ENCODE measurements at regions not wholly inside any gene's neighbourhood (a gene's known extent, or its start where the extent isn't known, plus 50 kb on each side); places are given as distances from the start of the nearest gene placed in this dataset.
A peak's percentile ranks its signal among the peaks of the same experiment; 100 is the strongest.

DNA sequence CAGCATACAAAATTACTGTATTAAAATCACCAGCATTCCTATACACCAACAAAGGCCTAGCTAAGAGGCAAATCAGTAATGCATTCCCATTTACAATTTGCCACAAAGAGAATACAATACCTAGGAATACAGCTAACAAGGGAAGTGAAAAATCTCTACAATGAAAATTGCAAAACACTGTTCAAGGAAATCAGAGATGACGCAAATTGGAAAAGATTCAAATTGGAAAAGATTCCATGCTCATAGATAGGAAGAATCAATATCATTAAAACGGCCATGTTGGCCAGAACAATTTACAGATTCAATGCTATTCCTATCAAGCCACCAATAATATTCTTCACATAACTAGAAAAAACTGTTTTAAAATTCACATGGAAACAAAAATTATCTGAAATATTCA, 123.0 kb upstream of the ANO5 start:
- no peaks in the 10 kb centered on the region for H3K9me3 ChIP-seq
- no peak overlapping the region for H3K4me3 ChIP-seq
- H3K4me1 ChIP-seq = no peaks in the 10 kb centered on the region
- TF ChIP-seq POLR2A (IDR thresholded peaks at IDR 0.05) (no peak), CTCF (IDR thresholded peaks at IDR 0.05 in 4 of 5, conservative IDR thresholded peaks at IDR 0.05 in 1 of 5) (no peak)
- ATAC-seq (no peak), DNase-seq (no peak)
- H3K27ac ChIP-seq = no peak overlapping the region
- H3K27me3 ChIP-seq = no peaks in the 10 kb centered on the region
- no peaks in the 10 kb centered on the region for H3K36me3 ChIP-seq
- in situ Hi-C loops (cut with MboI; ENCODE audit: low sequenced_read_pairs in 4 of 4) = no loop called here
- intact Hi-C loops (cut with DNase I; ENCODE audit: low total_unique reads) = no loop called here

- TF ChIP-seq POLR2A (IDR thresholded peaks at IDR 0.05) (no peak), CTCF (IDR thresholded peaks at IDR 0.05 in 4 of 5, conservative IDR thresholded peaks at IDR 0.05 in 1 of 5) (no peak)
- no peak overlapping the region for H3K27ac ChIP-seq
- H3K4me3 ChIP-seq = no peak overlapping the region
- no peak for ATAC-seq
- peaks cover 3 to 14% of the 10 kb centered on the region in 2 donors for H3K4me1 ChIP-seq
- no peak for DNase-seq
- intact Hi-C loops (cut with DNase I; ENCODE audit: low total_unique reads) = no loop called here
- no peaks in the 10 kb centered on the region for H3K27me3 ChIP-seq
- no peaks in the 10 kb centered on the region for H3K9me3 ChIP-seq
- in situ Hi-C loops (cut with MboI; ENCODE audit: low sequenced_read_pairs in 4 of 4) = no loop called here
- H3K36me3 ChIP-seq = no peaks in the 10 kb centered on the region
Measured at GRCh38 chr11:22076271-22076930, 116.5 kb upstream of the ANO5 start.

- ATAC-seq = no peak
- no peak overlapping the region for H3K4me3 ChIP-seq
- H3K27ac ChIP-seq = no peak overlapping the region
- in situ Hi-C loops (cut with MboI; ENCODE audit: low sequenced_read_pairs in 4 of 4) (no loop called here), intact Hi-C loops (cut with DNase I; ENCODE audit: low total_unique reads) (no loop called here)
- H3K9me3 ChIP-seq = no peaks in the 10 kb centered on the region
- TF ChIP-seq POLR2A (IDR thresholded peaks at IDR 0.05) (no peak), CTCF (IDR thresholded peaks at IDR 0.05 in 4 of 5, conservative IDR thresholded peaks at IDR 0.05 in 1 of 5) (no peak)
- no peaks in the 10 kb centered on the region for H3K36me3 ChIP-seq
- DNase-seq = no peak
- peaks cover 3 to 14% of the 10 kb centered on the region in 2 donors for H3K4me1 ChIP-seq
- no peaks in the 10 kb centered on the region for H3K27me3 ChIP-seq
Measured at GRCh38 chr11:22078063-22078462, 114.8 kb upstream of the ANO5 start.

GRCh38 chr11:22079133-22079872, 113.6 kb upstream of the ANO5 start:
- in situ Hi-C loops (cut with MboI; ENCODE audit: low sequenced_read_pairs in 4 of 4) = no loop called here
- peaks cover 12 to 19% of the 10 kb centered on the region in 2 donors for H3K4me1 ChIP-seq
- intact Hi-C loops (cut with DNase I; ENCODE audit: low total_unique reads) = no loop called here
- H3K4me3 ChIP-seq = no peak overlapping the region
- DNase-seq = peak; percentile 26 to 39
- TF ChIP-seq POLR2A (IDR thresholded peaks at IDR 0.05) (no peak), CTCF (IDR thresholded peaks at IDR 0.05 in 4 of 5, conservative IDR thresholded peaks at IDR 0.05 in 1 of 5) (no peak)
- peak; percentile 90 to 92 for ATAC-seq
- no peaks in the 10 kb centered on the region for H3K36me3 ChIP-seq
- H3K9me3 ChIP-seq = no peaks in the 10 kb centered on the region
- no peaks in the 10 kb centered on the region for H3K27me3 ChIP-seq
- peak overlapping the region in 1 of 4 donors; percentile 25 for H3K27ac ChIP-seq

Measured in gastrocnemius medialis (tissue), 4 donors.